Neural progenitor cell (in vitro differentiated cells): ENCODE measurements at regions not wholly inside any gene's neighbourhood (a gene's known extent, or its start where the extent isn't known, plus 50 kb on each side); places are given as distances from the start of the nearest gene placed in this dataset.

Experiments
- EZH2 ChIP-seq: fragments of 200-600 bp; sonication (generic); IDR thresholded peaks from 2 replicates; pipeline ENCODE4 v1.6.1; 2017; ENCODE audit warnings: antibody characterized with exemption, mild to moderate bottlenecking, moderate library complexity
- EZH2phosphoT487 ChIP-seq: fragments of 200-600 bp; sonication (generic); IDR thresholded peaks from 2 replicates; pipeline ENCODE4 v1.6.1; 2017; ENCODE audit warnings: antibody characterized with exemption
- TF ChIP-seq, protein P1 (sequence below): fragments of 200-600 bp; sonication (generic); IDR thresholded peaks from 2 replicates; pipeline ENCODE4 v1.5.1; 2017; ENCODE audit warnings: antibody characterized with exemption, mild to moderate bottlenecking

DNA sequence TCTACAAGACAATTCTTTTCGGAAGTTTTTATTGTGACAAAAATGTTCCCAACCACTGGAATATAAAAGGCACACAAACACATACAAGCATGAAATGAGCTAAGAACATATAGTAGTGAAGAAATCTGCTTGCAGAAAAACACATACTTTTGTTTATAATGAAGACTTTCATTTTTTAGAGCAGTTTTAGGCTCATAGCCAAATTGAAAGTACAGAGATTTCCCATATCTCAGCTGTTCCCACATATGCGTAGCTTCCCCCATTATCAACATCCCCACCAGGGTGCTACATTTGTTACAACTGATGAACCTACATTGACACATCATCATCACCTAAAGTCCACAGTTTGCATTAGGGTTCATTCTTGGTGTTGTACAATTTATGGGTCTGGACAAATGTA, 249.4 kb downstream of the KCTD12 start:
- TF ChIP-seq, protein P1, sequence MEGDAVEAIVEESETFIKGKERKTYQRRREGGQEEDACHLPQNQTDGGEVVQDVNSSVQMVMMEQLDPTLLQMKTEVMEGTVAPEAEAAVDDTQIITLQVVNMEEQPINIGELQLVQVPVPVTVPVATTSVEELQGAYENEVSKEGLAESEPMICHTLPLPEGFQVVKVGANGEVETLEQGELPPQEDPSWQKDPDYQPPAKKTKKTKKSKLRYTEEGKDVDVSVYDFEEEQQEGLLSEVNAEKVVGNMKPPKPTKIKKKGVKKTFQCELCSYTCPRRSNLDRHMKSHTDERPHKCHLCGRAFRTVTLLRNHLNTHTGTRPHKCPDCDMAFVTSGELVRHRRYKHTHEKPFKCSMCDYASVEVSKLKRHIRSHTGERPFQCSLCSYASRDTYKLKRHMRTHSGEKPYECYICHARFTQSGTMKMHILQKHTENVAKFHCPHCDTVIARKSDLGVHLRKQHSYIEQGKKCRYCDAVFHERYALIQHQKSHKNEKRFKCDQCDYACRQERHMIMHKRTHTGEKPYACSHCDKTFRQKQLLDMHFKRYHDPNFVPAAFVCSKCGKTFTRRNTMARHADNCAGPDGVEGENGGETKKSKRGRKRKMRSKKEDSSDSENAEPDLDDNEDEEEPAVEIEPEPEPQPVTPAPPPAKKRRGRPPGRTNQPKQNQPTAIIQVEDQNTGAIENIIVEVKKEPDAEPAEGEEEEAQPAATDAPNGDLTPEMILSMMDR: no peak
- TF ChIP-seq EZH2phosphoT487 (no peak), EZH2 (no peak)
